NB4 (cell line): ENCODE measurements at regions not wholly inside any gene's neighbourhood (a gene's known extent, or its start where the extent isn't known, plus 50 kb on each side); places are given as distances from the start of the nearest gene placed in this dataset.

Experiments used
- CTCF ChIP-seq: IDR thresholded peaks from one replicate; pipeline ENCODE4 v1.5.1; 2012; ENCODE audit warnings: low read depth, low read length
- MAX ChIP-seq: IDR thresholded peaks from 2 replicates; pipeline ENCODE4 v1.6.1; 2011; ENCODE audit warnings: low read depth, low read length
- POLR2A ChIP-seq: IDR thresholded peaks from 2 replicates; pipeline ENCODE4 v1.6.1; 2011; ENCODE audit warnings: mild to moderate bottlenecking; ENCODE audit not compliant: insufficient read length; ENCODE audit errors: extremely low read depth

- TF ChIP-seq CTCF (no peak), POLR2A (no peak), MAX (no peak)
Measured at GRCh38 chr5:97436405-97436804, 253.4 kb upstream of the RIOK2 start.
